ENCODE measurements at regions not wholly inside any gene's neighbourhood (a gene's known extent, or its start where the extent isn't known, plus 50 kb on each side); places are given as distances from the start of the nearest gene placed in this dataset.
A peak's percentile ranks its signal among the peaks of the same experiment; 100 is the strongest.
"Not testable (repeated sequence)": the region's sequence is repeated elsewhere in the genome, so short reads cannot be mapped to it uniquely, and the experiment has no call there.

GRCh38 chr14:35174342-35174741 lies 52.0 kb downstream of the PRORP start:
- DNase-seq: no peak

DNA sequence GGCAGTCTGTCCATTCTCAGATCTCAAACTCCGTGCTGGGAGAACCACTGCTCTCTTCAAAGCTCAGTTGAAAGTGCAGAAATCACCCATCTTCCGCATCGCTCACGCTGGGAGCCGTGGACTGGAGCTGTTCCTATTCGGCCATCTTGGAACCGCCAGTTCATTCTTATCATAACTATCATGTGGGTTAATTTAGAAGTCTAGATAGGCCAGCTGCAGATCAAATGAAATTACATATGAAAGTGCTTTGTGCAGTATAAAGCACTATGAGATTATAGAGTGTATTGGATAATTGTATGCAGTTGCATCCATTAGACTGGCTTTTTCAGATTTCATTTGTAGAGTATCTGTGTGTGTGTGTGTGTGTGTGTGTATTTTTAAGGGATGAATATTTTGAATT lies 57.8 kb downstream of the PRORP start:
- DNase-seq: no peak

DNA sequence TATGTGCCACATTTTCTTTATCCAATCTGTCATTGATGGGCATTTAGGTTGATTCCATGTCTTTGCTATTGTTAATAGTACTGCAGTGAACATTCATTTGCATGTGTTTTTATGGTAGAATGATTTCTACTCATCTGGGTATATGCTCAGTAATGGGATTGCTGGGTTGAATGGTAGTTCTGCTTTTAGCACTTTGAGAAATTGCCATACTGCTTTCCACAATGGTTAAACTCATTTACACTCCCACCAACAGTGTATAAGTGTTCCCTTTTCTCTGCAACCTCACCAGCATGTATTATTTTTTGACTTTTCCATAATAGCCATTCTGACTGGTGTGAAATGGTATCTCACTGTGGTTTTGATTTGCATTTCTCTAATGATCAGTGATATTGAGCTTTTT lies 62.5 kb downstream of the PRORP start:
- not testable (repeated sequence) for DNase-seq

- no peak for DNase-seq
These were observed 67.1 kb downstream of the PRORP start for GRCh38 chr14:35189422-35189821.

DNA sequence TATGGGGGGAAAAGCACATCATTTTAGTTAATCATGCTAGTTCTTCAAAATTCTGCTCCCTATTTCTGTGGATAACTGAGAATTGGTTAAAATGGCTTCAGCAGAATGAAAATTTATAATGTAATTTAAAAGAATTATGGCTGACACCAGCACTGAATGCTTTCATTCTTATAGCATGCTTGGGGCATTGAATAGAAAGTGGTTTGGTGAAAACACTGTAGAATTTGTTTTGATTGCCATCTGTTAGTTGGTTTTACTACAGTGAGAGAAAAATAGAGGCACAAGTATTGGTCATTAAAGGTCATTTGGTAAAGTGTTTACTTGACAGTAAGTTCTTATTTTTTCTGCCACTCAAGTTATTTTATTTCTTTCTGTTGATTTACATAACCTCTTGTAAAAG lies 70.8 kb downstream of the PRORP start:
- DNase-seq: no peak

- DNase-seq: not testable (repeated sequence)
These were observed 71.8 kb downstream of the PRORP start for GRCh38 chr14:35194183-35194582.

DNA sequence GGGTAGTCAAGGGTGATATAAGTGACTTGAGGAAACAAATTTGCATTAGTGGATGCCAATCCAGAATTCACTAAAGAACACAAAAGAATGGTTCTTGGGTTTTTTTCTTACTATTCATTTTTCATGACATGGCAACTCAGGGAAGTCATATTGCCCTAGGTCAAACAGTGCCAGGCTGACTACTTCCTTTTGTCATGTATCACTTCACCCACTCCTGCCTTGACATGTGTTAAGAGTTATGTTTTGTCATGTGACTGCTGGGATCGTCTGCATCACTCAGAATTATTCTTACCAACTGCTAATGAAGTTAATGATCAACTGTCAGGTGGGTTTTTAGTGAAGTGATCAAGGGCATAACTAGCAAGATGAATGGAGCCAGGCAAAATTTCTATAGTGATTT lies 74.2 kb downstream of the PRORP start:
- no peak for DNase-seq

DNA sequence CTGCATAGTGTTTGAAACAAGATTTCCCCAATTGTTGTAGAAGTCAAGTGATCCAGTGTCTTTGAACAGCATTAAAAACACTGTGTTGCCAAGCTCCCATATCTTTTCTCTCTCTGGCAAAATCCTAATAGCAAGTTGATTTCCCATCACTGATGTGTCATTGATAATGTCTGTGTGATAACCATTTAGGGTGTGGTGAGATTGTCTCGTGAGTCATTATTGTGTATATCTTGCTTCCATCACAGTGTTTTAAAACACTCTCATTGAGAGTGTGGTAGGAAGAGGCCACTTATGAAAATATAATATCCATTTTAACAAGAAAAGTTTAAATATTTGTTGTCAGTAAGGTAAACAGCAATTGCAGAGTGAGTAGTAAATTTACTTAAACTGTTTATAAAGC lies 74.7 kb downstream of the PRORP start:
- no peak for DNase-seq

GRCh38 chr14:35201066-35201465 lies 78.7 kb downstream of the PRORP start:
- no peak for DNase-seq

DNA sequence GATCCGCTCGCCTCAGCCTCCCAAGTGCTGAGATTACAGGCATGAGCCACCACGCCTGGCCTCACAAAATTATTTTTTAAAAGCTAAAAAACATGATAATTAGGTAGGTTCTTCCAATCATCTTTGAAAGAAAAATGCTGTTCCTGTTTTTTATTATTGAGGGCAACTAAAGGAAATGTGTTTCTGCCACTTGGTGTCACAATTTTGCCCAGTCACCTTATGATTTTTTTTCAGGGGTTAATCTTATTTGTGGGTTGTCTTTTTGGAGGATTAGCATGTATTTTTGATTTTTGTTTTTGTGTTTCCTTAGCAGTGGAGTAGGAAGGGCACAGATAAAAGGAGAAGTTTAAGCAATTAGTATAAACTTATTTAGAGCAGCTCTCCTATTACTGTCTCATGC lies 79.8 kb downstream of the PRORP start:
- DNase-seq: no peak

GRCh38 chr14:35205737-35206136 lies 83.4 kb downstream of the PRORP start:
- DNase-seq: no peak

DNA sequence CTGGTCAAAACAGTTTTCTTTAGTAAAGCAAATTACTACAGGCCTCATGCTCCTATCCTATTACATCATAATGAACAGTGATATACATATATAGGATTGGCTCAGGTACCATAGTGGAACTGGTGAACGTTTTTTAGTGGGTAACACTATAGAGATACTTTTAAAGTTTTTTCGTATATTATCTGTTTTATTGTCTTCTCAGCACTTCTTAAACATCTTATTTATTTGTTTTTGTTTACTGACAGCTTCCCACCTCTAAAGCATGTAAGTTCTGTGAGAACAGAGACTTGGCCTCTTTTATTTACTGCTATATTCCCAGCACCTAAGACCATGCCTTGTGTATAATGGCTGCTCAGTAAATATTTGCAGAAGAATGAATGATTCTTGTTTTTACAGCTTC lies 81.1 kb upstream of the PSMA6 start:
- no peak for DNase-seq

- DNase-seq: no peak
These were observed 79.6 kb upstream of the PSMA6 start for GRCh38 chr14:35212471-35213142.

DNA sequence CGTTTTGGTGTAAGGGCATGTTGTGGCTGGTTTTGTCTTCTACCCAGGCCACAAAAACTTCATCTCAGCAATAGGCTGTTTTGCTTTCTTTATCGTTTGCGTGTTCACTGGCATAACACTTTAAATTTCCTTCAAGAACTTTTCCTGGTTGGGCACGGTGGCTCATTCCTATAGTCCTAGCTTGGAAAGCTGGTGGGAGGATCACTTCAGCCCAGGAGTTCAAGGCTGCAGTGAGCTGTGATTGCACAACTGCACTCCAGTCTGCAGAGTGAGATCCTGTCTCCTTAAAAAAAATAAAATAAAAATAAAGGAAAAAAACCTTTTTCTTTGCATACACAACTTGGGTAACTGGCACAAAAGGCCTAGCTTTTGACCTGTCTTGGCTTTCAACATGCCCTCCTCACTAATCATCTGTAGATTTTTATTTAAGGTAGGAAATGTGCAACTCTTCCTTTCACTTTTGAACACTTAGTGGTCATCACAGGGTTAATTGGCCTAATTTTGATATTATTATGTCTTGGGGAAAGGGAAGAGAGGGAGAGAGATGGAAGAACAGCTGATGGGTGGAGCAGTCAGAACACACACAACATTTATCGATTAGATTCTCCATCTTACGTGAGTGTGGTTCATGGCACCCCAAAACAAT lies 78.9 kb upstream of the PSMA6 start:
- no peak for DNase-seq

- DNase-seq: peak; percentile 26
These were observed 78.3 kb upstream of the PSMA6 start for GRCh38 chr14:35213869-35214387.

DNA sequence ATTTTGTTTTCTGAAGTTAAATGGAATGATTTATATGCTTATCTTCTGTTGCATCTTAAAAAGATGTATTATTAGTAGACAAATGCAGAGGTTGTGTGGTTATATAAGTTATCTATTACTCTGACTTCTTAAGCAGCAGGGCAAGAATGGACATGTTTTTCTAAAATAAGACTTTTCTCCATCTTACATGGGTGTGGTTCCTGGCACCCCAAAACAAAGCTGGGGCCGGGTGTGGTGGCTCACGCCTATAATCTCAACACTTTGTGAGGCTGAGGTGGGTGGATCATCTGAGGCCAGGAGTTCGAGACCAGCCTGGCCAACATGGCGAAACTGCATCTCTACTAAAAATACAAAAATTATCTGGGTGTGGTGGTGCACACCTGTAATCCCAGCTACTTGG lies 77.8 kb upstream of the PSMA6 start:
- DNase-seq: not testable (repeated sequence)

- peak; percentile 18 for DNase-seq
These were observed 76.9 kb upstream of the PSMA6 start for GRCh38 chr14:35215110-35215813.

DNA sequence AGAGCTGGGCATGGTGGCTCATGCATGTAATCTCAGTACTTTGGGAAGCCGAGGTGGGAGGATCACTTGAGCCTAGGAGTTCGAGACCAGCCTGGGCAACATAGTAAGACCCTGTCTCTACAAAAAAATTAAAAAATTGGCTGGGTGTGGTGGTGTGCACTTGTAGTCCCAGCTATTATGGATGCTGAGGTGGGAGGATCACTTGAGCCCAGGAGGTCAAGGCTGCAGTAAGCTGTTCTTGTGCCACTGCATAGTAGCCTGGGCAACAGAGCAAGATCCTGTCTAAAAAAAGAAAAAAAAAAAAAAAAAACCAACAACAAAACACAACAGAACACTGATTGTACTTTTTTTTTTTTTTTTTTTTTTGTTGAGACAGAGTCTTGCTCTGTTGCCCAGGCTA lies 74.0 kb upstream of the PSMA6 start:
- DNase-seq: not testable (repeated sequence)

DNA sequence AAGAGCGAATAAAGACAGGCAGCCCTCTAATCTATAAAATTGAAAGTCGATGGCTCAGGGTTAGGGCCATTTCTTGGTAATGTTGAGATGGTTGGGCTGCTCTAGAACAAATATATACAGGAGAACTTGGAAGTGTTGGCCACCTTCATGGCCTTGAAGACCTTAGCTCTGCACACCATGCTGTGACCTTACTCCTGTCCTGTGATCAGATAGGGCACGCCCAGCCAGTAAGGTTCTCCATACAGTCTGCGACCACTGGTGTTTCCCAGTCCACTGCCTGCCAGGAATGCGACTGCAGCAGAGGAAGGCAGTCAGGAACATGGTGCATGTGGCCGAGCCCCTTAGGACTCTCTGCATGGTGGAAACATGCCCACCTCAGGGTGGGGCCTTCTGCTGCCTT lies 73.2 kb upstream of the PSMA6 start:
- DNase-seq: no peak

DNA sequence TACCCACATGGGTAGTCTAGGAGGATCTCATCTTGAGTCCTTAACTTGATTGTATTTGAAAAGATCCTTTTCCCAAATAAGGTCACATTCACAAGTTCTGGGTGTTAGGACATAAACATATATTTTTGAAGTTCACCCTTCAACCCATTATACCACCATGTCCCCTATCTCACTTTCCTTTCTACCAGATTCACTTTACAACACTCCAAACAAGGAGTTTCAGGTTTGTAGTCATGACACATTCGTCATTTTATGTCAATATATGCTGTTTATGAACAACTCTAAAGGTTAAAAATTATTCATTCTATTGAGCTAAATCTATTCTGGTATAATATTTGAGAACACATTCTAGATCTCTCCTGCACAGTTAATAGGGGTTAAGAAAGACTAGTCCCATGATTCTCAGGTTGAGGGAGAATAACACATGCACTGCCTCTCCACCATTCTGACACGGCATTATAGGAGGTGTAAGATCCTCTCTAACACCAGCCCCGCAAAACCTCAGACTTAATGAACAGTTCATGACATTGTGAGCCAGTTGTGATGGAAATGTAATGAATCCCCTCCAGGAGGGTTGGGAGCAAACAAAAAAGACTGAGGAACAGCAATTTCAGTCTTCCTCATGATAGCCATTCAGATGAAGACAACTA lies 72.0 kb upstream of the PSMA6 start:
- DNase-seq: no peak

DNA sequence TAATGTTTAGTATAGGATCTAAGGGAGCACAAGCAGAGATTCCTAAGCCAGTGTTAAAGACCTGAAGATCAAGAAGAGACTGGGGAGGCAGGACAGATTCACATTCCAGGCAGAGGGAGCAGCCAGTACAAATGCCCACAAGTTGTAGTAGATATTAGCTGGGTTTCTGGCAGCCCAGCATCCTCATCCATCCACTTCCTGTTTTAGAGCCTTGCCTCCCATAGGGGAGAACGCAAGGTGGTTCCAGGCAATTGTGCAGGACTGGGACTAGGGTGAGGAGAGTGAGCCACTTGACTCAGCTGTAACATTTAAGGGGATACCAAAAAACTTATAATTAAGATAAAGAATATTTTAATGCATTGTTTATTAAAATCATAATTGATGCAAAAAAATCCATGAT lies 71.3 kb upstream of the PSMA6 start:
- no peak for DNase-seq

GRCh38 chr14:35221462-35221861 lies 70.7 kb upstream of the PSMA6 start:
- no peak for DNase-seq

GRCh38 chr14:35222324-35222723 lies 69.9 kb upstream of the PSMA6 start:
- DNase-seq: no peak
